Hepatocyte (in vitro differentiated cells): ENCODE measurements at regions not wholly inside any gene's neighbourhood (a gene's known extent, or its start where the extent isn't known, plus 50 kb on each side); places are given as distances from the start of the nearest gene placed in this dataset.

Experiments
- EZH2phosphoT487 ChIP-seq: fragments of 200-600 bp; sonication (generic); IDR thresholded peaks from one replicate; pipeline ENCODE4 v1.6.1; 2018; ENCODE audit warnings: antibody characterized with exemption, mild to moderate bottlenecking, low read depth, moderate library complexity; ENCODE audit not compliant: unreplicated experiment, severe bottlenecking
- TF ChIP-seq, protein P1 (sequence below): fragments of 200-600 bp; sonication (generic); IDR thresholded peaks from 2 replicates; pipeline ENCODE4 v1.5.1; 2016; ENCODE audit warnings: antibody characterized with exemption, mild to moderate bottlenecking; ENCODE audit not compliant: poor library complexity

GRCh38 chr2:156145976-156146375, 186.5 kb downstream of the NR4A2 start:
- TF ChIP-seq, protein P1, sequence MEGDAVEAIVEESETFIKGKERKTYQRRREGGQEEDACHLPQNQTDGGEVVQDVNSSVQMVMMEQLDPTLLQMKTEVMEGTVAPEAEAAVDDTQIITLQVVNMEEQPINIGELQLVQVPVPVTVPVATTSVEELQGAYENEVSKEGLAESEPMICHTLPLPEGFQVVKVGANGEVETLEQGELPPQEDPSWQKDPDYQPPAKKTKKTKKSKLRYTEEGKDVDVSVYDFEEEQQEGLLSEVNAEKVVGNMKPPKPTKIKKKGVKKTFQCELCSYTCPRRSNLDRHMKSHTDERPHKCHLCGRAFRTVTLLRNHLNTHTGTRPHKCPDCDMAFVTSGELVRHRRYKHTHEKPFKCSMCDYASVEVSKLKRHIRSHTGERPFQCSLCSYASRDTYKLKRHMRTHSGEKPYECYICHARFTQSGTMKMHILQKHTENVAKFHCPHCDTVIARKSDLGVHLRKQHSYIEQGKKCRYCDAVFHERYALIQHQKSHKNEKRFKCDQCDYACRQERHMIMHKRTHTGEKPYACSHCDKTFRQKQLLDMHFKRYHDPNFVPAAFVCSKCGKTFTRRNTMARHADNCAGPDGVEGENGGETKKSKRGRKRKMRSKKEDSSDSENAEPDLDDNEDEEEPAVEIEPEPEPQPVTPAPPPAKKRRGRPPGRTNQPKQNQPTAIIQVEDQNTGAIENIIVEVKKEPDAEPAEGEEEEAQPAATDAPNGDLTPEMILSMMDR: no peak
- TF ChIP-seq EZH2phosphoT487: no peak
